Fibroblast of lung (primary cell): ENCODE measurements at regions not wholly inside any gene's neighbourhood (a gene's known extent, or its start where the extent isn't known, plus 50 kb on each side); places are given as distances from the start of the nearest gene placed in this dataset.
A peak's percentile ranks its signal among the peaks of the same experiment; 100 is the strongest.

Experiments used
- DNase-seq, 2 donors: peaks; one replicate each; pipeline versions ENCODE4 v3.0.0 to v3.0.0-alpha.2; 2010; ENCODE audit warnings: low read depth in 2 of 2
- H2AFZ ChIP-seq: 2 replicates; pipeline ENCODE4 v1.5.1; 2012; ENCODE audit warnings: low read length, control low read depth, inconsistent platforms
- H3K27ac ChIP-seq: 2 replicates; pipeline ENCODE4 v1.5.1; 2011; ENCODE audit warnings: low read length, control low read depth; ENCODE audit not compliant: insufficient read depth
- H3K27me3 ChIP-seq: 2 replicates; pipeline ENCODE4 v1.5.1; 2011; ENCODE audit warnings: mild to moderate bottlenecking, low read length; ENCODE audit not compliant: control insufficient read depth, insufficient read depth
- H3K36me3 ChIP-seq: 2 replicates; pipeline ENCODE4 v1.5.1; 2011; ENCODE audit warnings: low read length; ENCODE audit not compliant: control insufficient read depth, insufficient read depth
- H3K4me1 ChIP-seq: 2 replicates; pipeline ENCODE4 v1.5.1; 2011; ENCODE audit warnings: low read length; ENCODE audit not compliant: control insufficient read depth, insufficient read depth; ENCODE audit errors: extremely low read depth
- H3K4me2 ChIP-seq: 2 replicates; pipeline ENCODE4 v1.5.1; 2011; ENCODE audit warnings: low read length, control low read depth; ENCODE audit not compliant: insufficient read depth; ENCODE audit errors: extremely low read depth
- H3K4me3 ChIP-seq, 4 experiments: fragments of 200-600 bp in 1 of 4; sonication (generic) in 1 of 4; replicated peaks in 1 of 4; 2 replicates each; pipeline ENCODE4 v1.5.1; 2011 to 2016; ENCODE audit warnings: low read length in 4 of 4, low read depth in 3 of 4, mild to moderate bottlenecking in 3 of 4, control low read depth in 2 of 4, inconsistent platforms in 1 of 4, mixed read lengths in 1 of 4; ENCODE audit not compliant: insufficient read depth in 1 of 4; ENCODE audit errors: control extremely low read depth in 1 of 4
- H3K79me2 ChIP-seq: 2 replicates; pipeline ENCODE4 v1.5.1; 2012; ENCODE audit warnings: mild to moderate bottlenecking, low read length, inconsistent platforms; ENCODE audit not compliant: control insufficient read depth, insufficient read depth
- H3K9ac ChIP-seq: 2 replicates; pipeline ENCODE4 v1.5.1; 2011; ENCODE audit warnings: mild to moderate bottlenecking, low read length, control low read depth; ENCODE audit not compliant: insufficient read depth
- H3K9me3 ChIP-seq: 2 replicates; pipeline ENCODE4 v1.5.1; 2012; ENCODE audit warnings: low read depth, low read length; ENCODE audit not compliant: control insufficient read depth, insufficient read depth
- H4K20me1 ChIP-seq: 2 replicates; pipeline ENCODE4 v1.5.1; 2011; ENCODE audit warnings: low read length; ENCODE audit not compliant: control insufficient read depth, insufficient read depth; ENCODE audit errors: extremely low read depth
- CTCF ChIP-seq, 2 donors: IDR thresholded peaks in 1 of 2; conservative IDR thresholded peaks in 1 of 2; 1 replicate in 1 of 2; 2 replicates in 1 of 2; pipeline ENCODE4 v1.5.1; 2011 to 2012; ENCODE audit warnings: low read length in 2 of 2, control low read depth in 1 of 2, inconsistent platforms in 1 of 2, low read depth in 1 of 2, mild to moderate bottlenecking in 1 of 2
- EZH2 ChIP-seq: IDR thresholded peaks from 2 replicates; pipeline ENCODE4 v1.5.1; 2012; ENCODE audit warnings: low read length, control low read depth, mild to moderate bottlenecking; ENCODE audit errors: missing control alignments

GRCh38 chr13:93146584-93147297, 79.9 kb upstream of the GPC6 start:
- no peak for TF ChIP-seq EZH2
- Histone ChIP-seq H2AFZ (no peak overlapping the region), H3K4me1 (peaks cover 2% of the 10 kb centered on the region), H4K20me1 (no peaks in the 10 kb centered on the region), H3K9ac (no peak overlapping the region), H3K79me2 (no peaks in the 10 kb centered on the region), H3K4me3 (no peak overlapping the region), H3K9me3 (no peaks in the 10 kb centered on the region), H3K36me3 (no peaks in the 10 kb centered on the region), H3K27me3 (no peaks in the 10 kb centered on the region), H3K27ac (no peak overlapping the region), H3K4me2 (no peak overlapping the region)
- peak; percentile 91 to 96 for DNase-seq

GRCh38 chr13:93147298-93147645, 79.3 kb upstream of the GPC6 start:
- peak in 1 of 2 donors; percentile 63 for DNase-seq
- Histone ChIP-seq H3K36me3 (no peaks in the 10 kb centered on the region), H3K4me3 (no peak overlapping the region), H3K79me2 (no peaks in the 10 kb centered on the region), H4K20me1 (no peaks in the 10 kb centered on the region), H3K27ac (no peak overlapping the region), H2AFZ (no peak overlapping the region), H3K4me2 (no peak overlapping the region), H3K27me3 (no peaks in the 10 kb centered on the region), H3K4me1 (peaks cover 2% of the 10 kb centered on the region), H3K9me3 (no peaks in the 10 kb centered on the region), H3K9ac (no peak overlapping the region)
- TF ChIP-seq EZH2 (no peak), CTCF (conservative IDR thresholded peaks at IDR 0.05 in 1 of 2, IDR thresholded peaks at IDR 0.05 in 1 of 2; ENCODE audit: low read depth in 1 of 2, low read length in 2 of 2) (no peak)

- H4K20me1 ChIP-seq: no peaks in the 10 kb centered on the region
- no peaks in the 10 kb centered on the region for H3K36me3 ChIP-seq
- peak in 1 of 2 donors; percentile 83 for DNase-seq
- no peaks in the 10 kb centered on the region for H3K27me3 ChIP-seq
- peaks cover 2% of the 10 kb centered on the region for H3K4me1 ChIP-seq
- no peaks in the 10 kb centered on the region for H3K9me3 ChIP-seq
- no peaks in the 10 kb centered on the region for H3K79me2 ChIP-seq
- no peak overlapping the region for H3K4me2 ChIP-seq
- H2AFZ ChIP-seq: no peak overlapping the region
- TF ChIP-seq EZH2 (no peak), CTCF (conservative IDR thresholded peaks at IDR 0.05 in 1 of 2, IDR thresholded peaks at IDR 0.05 in 1 of 2; ENCODE audit: low read depth in 1 of 2, low read length in 2 of 2) (no peak)
- H3K9ac ChIP-seq: no peak overlapping the region
- no peak overlapping the region for H3K4me3 ChIP-seq
- H3K27ac ChIP-seq: no peak overlapping the region
These were observed 78.7 kb upstream of the GPC6 start for GRCh38 chr13:93147946-93148345.
